ENCODE measurements at regions not wholly inside any gene's neighbourhood (a gene's known extent, or its start where the extent isn't known, plus 50 kb on each side); places are given as distances from the start of the nearest gene placed in this dataset.

DNA sequence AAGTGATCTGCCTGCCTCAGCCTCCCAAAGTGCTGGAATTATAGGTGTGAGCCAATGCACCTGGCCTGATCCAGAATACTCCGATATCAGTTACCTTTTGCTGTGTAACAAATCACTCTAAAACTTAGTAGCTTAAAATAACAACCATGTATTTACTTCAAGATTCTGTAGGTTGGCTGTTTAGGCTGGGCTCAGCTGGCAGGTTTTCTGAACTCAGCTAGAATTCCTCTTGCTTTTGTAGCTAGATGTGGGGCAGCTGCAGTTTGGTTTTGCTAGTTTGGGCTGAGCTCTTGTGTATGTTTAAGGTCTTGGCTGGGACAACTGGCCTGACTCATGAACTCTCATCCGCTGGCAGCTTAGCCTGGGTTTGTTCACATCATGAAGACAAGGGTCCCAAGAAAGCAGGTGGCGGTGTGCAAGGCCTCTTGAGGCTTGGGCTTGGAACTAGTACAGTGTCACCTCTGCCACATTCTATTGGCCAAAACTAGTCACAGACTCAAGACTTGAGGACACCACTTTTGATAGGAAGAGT, 138.3 kb upstream of the SHB start:
- H3K27ac ChIP-seq (ENCODE audit: low read depth, low read length, poor library complexity, severe bottlenecking): no peak overlapping the region
- no peak for TF ChIP-seq EZH2 (IDR thresholded peaks at IDR 0.05; ENCODE audit: borderline replicate concordance, low read length)
- TF ChIP-seq, protein P1, sequence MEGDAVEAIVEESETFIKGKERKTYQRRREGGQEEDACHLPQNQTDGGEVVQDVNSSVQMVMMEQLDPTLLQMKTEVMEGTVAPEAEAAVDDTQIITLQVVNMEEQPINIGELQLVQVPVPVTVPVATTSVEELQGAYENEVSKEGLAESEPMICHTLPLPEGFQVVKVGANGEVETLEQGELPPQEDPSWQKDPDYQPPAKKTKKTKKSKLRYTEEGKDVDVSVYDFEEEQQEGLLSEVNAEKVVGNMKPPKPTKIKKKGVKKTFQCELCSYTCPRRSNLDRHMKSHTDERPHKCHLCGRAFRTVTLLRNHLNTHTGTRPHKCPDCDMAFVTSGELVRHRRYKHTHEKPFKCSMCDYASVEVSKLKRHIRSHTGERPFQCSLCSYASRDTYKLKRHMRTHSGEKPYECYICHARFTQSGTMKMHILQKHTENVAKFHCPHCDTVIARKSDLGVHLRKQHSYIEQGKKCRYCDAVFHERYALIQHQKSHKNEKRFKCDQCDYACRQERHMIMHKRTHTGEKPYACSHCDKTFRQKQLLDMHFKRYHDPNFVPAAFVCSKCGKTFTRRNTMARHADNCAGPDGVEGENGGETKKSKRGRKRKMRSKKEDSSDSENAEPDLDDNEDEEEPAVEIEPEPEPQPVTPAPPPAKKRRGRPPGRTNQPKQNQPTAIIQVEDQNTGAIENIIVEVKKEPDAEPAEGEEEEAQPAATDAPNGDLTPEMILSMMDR (IDR thresholded peaks at IDR 0.05; ENCODE audit: low read length): no peak
- no peaks in the 10 kb centered on the region for H3K36me3 ChIP-seq (ENCODE audit: insufficient read depth, low read length)
- H3K4me1 ChIP-seq (ENCODE audit: insufficient read depth, low read length, severe bottlenecking): no peaks in the 10 kb centered on the region
- no peaks in the 10 kb centered on the region for H3K79me2 ChIP-seq (ENCODE audit: insufficient read depth, low read length)
- no peak overlapping the region for H3K4me2 ChIP-seq (ENCODE audit: low read length)
- no peaks in the 10 kb centered on the region for H3K9me3 ChIP-seq (ENCODE audit: low read length)
- no peaks in the 10 kb centered on the region for H4K20me1 ChIP-seq (ENCODE audit: insufficient read depth, low read length)
- H3F3A ChIP-seq (ENCODE audit: insufficient read depth, low read length): no peaks in the 10 kb centered on the region
- H2AFZ ChIP-seq (ENCODE audit: low read length): no peak overlapping the region
- H3K4me3 ChIP-seq (ENCODE audit: low read depth, low read length, poor library complexity, severe bottlenecking): no peak overlapping the region
- no peaks in the 10 kb centered on the region for H3K9me2 ChIP-seq (ENCODE audit: low read depth, low read length)
- H3K27me3 ChIP-seq (ENCODE audit: insufficient read depth, low read length): no peaks in the 10 kb centered on the region; the same call in 1 of the 2 replicates
- H3K9ac ChIP-seq (ENCODE audit: low read length): no peak overlapping the region

DNA sequence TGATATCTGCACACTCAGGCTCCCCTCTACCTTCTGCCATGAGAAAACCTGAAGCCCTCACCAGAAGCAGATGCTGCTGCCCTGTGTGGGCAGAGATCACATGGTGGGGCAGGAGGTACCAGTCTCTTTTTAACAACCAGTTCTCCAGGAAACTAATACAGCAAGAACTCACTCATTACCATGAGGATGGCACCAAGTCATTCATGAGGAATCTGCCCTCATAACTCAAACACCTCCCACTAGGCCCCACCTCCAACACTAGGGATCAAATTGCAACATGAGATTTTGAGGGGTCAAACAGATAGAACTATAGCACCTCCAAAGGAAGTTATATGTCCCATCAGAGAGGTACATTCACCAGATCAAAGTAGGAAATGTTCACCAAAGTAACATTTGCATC, 136.3 kb upstream of the SHB start:
- Histone ChIP-seq H3K36me3 (ENCODE audit: insufficient read depth, low read length) (no peaks in the 10 kb centered on the region), H3K27me3 (ENCODE audit: insufficient read depth, low read length) (no peaks in the 10 kb centered on the region; the same call in 1 of the 2 replicates), H3K9ac (ENCODE audit: low read length) (no peak overlapping the region), H3K4me3 (ENCODE audit: low read depth, low read length, poor library complexity, severe bottlenecking) (no peak overlapping the region), H3K4me1 (ENCODE audit: insufficient read depth, low read length, severe bottlenecking) (no peaks in the 10 kb centered on the region), H4K20me1 (ENCODE audit: insufficient read depth, low read length) (no peaks in the 10 kb centered on the region), H3K79me2 (ENCODE audit: insufficient read depth, low read length) (no peaks in the 10 kb centered on the region), H3K4me2 (ENCODE audit: low read length) (no peak overlapping the region), H2AFZ (ENCODE audit: low read length) (no peak overlapping the region), H3K9me3 (ENCODE audit: low read length) (no peaks in the 10 kb centered on the region), H3K27ac (ENCODE audit: low read depth, low read length, poor library complexity, severe bottlenecking) (no peak overlapping the region), H3F3A (ENCODE audit: insufficient read depth, low read length) (no peaks in the 10 kb centered on the region), H3K9me2 (ENCODE audit: low read depth, low read length) (no peaks in the 10 kb centered on the region)
- TF ChIP-seq, protein P1 (IDR thresholded peaks at IDR 0.05; ENCODE audit: low read length): no peak

DNA sequence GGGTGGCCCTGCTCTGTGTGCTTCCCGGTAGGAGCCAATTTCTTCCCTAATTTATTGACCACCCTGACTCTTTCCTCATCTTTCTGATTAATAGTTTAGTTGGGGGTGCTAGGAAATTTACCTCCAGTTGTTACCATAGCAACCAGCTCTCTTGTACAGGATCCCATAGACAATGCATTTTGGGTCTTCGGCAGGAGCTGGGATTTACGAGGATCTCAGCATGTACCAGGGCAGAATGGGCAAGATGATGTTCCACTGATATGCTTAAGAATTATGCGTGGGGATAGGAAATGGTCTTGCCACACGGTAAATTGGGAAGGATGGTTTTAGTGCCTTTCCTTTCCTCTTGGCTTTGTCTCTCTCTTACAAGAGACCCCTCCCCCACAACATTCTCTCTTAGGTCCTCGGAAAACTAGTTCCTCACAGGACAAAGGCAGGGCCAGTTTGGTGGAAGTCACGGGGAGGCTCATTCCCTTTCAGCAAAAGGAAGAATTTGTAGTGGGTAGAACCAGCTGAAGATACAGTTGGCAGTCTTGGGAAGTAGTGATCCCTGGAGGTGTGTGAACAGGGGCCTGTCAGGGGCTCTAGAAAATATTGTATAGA, 133.4 kb upstream of the SHB start:
- H3K9me3 ChIP-seq (ENCODE audit: low read length): no peaks in the 10 kb centered on the region
- H3F3A ChIP-seq (ENCODE audit: insufficient read depth, low read length): no peaks in the 10 kb centered on the region
- no peaks in the 10 kb centered on the region; the same call in 1 of the 2 replicates for H3K27me3 ChIP-seq (ENCODE audit: insufficient read depth, low read length)
- no peaks in the 10 kb centered on the region for H4K20me1 ChIP-seq (ENCODE audit: insufficient read depth, low read length)
- no peak overlapping the region for H3K9ac ChIP-seq (ENCODE audit: low read length)
- no peaks in the 10 kb centered on the region for H3K36me3 ChIP-seq (ENCODE audit: insufficient read depth, low read length)
- H3K4me1 ChIP-seq (ENCODE audit: insufficient read depth, low read length, severe bottlenecking): no peaks in the 10 kb centered on the region
- no peaks in the 10 kb centered on the region for H3K79me2 ChIP-seq (ENCODE audit: insufficient read depth, low read length)
- no peak overlapping the region for H3K4me2 ChIP-seq (ENCODE audit: low read length)
- no peaks in the 10 kb centered on the region for H3K9me2 ChIP-seq (ENCODE audit: low read depth, low read length)
- no peak overlapping the region for H2AFZ ChIP-seq (ENCODE audit: low read length)
- no peak overlapping the region for H3K27ac ChIP-seq (ENCODE audit: low read depth, low read length, poor library complexity, severe bottlenecking)
- no peak overlapping the region for H3K4me3 ChIP-seq (ENCODE audit: low read depth, low read length, poor library complexity, severe bottlenecking)
- TF ChIP-seq, protein P1 (IDR thresholded peaks at IDR 0.05; ENCODE audit: low read length): no peak
- TF ChIP-seq EZH2 (IDR thresholded peaks at IDR 0.05; ENCODE audit: borderline replicate concordance, low read length): no peak

Data from OCI-LY1 (cell line).